ENCODE measurements at regions not wholly inside any gene's neighbourhood (a gene's known extent, or its start where the extent isn't known, plus 50 kb on each side); places are given as distances from the start of the nearest gene placed in this dataset.

- TF ChIP-seq CTCF (IDR thresholded peaks at IDR 0.05) (peak; percentile 76), YY1 (IDR thresholded peaks at IDR 0.05; ENCODE audit: low read depth) (no peak), TCF12 (IDR thresholded peaks at IDR 0.05) (no peak), JUND (IDR thresholded peaks at IDR 0.05) (no peak), POLR2AphosphoS5 (IDR thresholded peaks at IDR 0.05; ENCODE audit: low read depth, low read length) (no peak), REST (IDR thresholded peaks at IDR 0.05; ENCODE audit: low read depth, low read length) (no peak), GABPA (IDR thresholded peaks at IDR 0.05; ENCODE audit: low read depth) (no peak), ELF1 (IDR thresholded peaks at IDR 0.05) (no peak), CHD2 (IDR thresholded peaks at IDR 0.05; ENCODE audit: low read length, partially characterized antibody) (no peak)
Observed at GRCh38 chr7:114081606-114082425, 163.0 kb upstream of the PPP1R3A start.

All from SK-N-SH (cell line).